NCI-H2081 treated with DMSO at 0.1 percent for 48 hours (cell line): ENCODE measurements at regions not wholly inside any gene's neighbourhood (a gene's known extent, or its start where the extent isn't known, plus 50 kb on each side); places are given as distances from the start of the nearest gene placed in this dataset.

ENCODE experiments used
- DNase-seq: peaks from one replicate; lab custom pipeline; 2025; lab: John Stamatoyannopoulos, UW

DNA sequence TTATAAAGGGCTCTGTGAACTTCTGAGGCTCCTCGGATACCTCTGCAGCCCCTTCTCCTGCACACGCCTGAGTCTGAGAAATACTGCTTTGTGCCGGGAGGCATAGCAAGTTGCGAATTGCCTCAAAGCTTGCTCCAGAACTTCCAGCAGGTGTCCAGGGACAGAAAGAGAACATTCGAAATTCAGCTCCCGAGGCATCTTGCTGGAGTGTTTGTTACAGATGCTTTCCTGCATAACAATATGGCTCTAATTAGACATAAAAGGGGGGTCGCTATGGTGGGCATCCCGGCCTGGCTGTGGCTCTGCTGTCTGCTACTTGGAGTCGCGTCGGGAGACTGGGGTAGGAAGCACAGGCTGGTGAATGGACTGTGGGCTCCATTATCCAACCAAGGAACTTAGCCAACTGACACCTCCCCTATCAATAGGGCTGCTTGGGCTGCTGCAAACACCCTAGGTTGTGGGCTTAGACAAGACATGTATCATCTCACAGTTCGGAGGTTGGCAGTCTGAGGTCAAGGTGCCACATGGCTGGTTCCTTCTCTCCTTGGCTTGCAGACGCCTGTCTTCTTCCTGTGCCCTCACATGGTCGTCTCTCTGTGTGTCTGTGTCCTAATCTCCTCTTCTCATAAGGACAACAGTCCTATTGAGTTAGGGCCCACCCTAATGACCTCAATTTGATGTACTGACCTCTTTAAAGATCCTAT is 607.0 kb downstream of the NPHP4 start:
- DNase-seq = no peak

DNA sequence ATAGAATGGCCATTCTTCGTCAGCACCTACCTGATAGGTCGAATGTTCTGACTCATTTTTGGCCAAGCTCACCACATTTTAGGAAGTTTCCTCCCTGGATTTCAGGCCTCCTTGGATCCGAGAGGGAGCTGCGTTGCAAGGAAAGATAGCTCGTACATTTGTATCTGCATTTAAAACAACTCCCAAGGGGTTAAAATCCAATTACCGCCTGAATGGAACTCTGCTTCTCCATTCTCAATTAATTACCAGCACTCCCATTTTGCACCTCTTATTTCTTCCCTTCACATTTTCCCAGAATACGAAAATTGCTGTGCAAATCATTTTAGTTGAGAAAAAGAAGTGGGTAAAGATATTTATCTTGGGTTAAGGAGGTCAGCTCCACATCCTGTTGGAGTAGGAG is 610.7 kb downstream of the NPHP4 start:
- no peak for DNase-seq

DNA sequence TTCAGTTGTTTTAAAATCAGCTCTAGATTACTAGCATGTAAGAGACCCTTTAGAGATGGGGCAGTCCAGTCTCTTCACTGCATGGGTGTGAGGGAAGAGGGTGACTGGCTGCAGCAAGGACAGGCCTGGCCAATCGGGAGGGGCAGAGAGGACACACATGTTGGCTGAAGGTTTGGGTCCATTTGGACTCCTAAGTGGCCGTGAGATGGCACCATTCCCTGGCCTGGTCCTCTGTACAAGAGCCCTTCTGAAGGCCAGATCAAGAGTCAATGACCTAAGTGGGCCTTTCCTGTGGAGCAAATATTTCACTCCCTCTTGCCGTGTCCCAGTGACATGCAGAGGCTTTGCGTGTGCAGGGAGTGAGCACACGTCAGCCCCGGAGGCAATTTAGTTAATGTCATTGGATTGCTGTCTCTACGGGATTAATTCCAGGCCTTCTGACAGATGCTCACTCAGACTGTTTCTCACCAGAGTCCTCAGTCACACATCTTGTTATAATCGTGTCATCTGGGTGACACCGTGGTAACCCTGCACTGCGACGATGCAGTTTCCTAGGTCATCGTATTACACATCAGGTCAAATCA is 613.0 kb downstream of the NPHP4 start:
- DNase-seq = no peak

DNA sequence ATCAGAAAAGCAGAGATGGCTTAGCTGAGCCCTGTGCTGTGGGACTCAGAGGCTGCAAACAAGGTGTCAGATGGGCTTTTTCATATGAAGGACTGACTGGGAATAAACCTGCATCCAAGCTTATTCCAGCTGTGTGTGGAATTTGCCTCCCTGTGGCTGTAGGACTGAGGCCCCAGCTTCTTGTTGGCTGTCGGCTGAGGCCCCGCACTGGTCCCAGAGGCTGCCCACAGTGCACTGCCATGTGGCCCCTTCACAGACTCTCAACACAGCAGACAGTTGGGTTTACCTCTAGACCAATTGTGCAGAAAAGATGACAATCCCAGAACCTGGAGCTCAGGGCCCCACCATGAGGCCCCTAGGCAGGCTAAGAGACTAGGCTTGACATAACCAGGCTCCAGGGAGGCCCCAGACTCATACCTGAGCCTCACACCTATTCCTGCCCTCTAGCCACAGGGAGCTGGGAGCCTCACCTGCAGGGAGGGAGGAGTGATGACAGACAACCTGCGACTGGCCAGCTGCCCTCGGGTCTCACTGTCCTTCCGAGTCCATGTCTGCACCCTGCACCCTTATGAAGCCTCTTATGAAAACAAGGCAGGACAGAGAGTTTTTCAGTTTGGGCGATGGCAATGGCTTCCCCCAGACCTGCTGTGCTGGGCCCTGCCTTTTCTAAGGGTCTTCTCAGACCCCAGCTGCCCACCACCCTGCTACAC is 615.5 kb downstream of the NPHP4 start:
- no peak for DNase-seq

DNA sequence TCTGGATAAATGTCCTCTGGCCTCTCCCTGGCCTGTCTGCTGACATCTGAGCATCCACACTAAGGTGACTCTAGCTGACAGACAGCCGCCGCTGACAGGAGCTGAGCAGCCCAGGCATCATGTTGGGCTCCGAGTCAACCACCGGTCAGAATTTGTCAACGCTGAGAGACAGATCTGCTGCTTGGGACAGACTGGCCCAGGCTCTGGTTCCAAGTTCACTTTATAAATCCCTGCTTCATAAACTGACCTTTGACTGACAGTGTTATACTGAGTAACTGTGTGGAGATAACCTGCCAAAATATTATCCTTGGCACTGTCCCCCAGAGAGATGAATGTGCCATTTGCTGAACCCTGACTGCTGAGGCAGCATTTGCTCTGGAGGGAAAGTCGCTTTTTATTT is 616.7 kb downstream of the NPHP4 start:
- DNase-seq = no peak

DNA sequence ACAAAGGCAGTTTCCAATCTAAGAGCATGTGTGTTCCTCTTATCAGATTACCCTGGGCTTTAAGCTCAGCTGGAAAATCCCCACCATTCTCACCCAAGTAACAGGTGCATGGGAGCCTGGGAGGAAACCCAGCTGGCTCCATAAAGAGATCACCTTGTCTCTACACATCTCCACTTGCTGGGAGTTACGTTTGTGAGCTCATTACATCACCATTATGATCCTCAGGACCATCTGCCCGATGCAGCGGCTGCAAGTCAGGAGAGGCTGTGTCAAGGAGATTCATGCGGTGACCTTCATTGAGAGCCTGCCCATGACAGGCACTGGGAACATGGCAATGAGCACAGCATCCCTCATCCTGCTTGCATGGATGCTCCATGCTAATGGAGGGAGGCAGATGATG is 618.0 kb downstream of the NPHP4 start:
- no peak for DNase-seq

DNA sequence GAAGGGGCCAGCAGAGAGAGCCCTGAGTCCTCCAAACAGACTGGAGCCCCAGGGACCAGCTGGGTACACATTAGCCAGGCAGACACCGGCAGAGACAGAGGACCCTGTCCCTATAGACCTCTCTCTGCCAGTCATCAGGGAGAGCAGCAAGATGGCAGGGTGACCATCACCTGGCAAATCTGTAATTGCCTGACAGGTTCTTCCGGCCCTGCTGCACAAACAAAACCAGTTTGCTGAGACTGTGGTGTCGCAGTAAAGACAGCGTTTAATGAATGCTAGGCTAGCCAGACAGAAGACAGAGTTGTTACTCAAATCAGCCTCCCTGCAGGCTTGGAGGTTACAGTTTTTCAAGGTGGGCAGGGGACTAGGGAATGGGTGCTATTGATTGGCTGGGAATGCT is 618.9 kb downstream of the NPHP4 start:
- DNase-seq = no peak

DNA sequence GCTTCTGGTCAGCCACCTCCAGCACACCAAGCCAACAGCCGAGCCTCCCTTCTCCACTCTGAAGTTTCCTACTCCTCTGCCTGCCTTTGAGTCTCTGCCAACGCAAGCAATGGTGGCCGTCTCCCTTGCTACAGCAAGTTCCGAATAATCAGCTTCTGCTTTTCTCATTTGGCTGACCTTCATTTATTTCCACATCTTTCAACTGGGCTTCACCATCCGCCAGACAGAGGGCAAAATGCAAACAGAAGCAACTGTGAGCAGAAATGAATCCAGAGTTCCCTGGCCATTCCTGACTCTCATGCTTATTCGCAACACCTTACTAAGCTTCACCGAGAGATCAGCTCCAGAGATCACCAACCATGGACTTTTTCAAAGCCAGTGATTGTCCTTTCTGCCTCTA is 621.0 kb downstream of the NPHP4 start:
- DNase-seq = no peak

DNA sequence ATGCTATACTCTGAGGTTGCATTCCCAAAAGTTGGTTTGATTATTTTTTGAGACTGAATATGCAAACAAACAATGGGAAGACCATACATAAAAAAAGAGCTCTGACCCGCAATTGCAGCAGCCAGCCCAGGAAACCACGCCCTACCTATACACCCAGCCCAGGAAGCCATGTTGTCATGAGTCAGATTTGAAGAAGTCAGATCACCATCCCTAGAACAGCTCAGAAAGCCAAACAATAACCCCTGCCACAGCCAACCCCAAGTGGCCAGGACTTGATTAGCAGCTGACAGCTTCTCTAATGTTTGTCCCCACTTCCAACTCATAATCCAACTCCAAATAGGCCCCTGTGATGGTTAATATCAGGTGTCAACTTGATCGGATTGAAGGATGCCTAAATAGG is 621.9 kb downstream of the NPHP4 start:
- no peak for DNase-seq

DNA sequence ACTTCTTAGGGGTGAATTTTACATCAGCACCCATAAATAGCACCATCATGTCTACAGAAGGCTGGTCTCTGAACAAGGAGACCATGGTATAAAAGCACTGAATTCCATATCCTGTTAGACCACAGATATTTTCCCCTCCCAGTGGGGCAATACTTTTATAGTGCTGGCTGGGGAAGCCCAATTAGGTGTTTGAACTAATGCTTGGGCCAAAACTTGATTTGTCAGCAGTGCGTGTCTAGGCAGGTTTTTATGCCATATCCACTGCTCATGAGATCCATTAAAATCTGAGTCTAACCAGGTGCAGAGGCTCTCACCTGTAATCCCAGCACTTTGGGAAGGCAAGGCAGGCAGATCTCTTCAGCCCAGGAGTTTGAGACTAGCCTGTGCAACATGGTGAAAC is 623.0 kb downstream of the NPHP4 start:
- no peak for DNase-seq

DNA sequence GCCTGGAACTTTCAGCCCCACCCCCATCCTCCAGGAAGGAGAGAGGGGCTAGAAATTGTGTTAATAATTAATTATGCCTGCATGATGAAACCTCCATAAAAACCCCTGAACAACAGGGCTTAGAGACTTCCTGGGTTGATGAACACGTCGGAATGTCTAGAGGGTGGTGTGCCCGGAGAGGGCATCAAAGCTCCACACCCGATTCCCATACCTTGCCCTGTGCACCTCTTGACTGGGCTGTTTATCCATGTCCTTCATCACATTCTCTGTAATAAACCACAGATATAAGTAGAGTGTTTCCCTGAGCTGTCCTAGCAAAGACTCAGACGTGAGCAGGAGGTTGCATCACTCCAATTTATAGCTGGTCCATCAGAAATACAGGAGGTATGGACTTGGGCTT is 624.0 kb downstream of the NPHP4 start:
- no peak for DNase-seq

DNA sequence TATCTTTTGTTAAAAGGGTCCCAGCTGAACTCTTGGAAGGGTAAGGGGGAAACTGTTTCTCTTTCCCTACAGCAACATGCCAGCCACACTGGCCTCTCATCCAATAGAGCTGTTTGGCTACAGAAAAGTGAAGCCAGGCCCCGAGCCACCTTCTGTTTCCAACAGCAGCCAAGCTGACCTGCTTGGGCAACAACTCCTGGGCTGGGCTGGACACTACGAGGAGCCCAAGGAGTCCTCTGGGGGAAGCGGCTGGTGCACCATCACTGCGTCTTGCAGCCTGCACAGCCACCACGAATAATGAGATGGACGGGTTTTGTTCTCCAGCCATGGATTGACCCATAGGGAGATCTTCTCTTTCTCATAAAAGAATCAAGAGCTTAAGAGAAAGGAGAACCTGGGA is 624.9 kb downstream of the NPHP4 start:
- no peak for DNase-seq

DNA sequence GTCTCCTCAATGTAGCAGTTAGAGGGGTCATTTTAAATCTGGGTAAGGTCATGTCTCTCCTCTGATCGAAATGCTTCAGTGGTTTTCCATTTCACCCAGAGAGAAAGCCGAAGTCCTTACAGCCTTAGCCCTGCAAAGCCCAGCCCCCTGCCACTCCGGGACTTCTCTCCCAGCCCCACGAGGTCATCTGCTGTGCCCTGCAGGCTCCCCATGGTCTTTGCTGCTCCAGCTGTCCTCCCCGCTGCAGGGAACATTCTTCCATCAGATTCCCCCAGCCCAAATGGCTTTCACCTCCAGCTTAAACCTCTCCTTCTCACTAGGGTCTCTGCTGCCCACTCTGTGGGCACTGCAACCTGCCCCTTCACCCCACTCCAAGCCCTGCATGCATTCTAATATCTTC is 626.5 kb downstream of the NPHP4 start:
- DNase-seq = no peak

DNA sequence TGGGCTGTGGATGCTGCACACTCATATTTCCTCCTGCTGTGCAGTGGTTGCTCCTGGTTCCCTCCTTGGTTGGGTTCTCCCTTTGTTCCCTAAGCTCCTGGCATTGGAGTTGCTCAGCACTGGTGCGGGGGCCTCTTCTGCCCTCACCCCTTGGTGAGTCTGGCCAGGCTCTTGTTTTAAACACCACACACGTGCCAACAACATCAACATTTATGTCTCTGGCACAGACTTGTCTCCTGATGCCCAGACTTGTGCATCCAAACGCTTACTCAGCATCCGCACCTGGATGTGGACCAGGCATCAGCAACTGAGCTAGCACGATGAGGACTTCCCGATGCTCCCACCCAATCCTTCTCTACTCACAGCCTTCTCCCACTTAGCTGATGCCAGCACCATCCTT is 627.6 kb downstream of the NPHP4 start:
- no peak for DNase-seq

DNA sequence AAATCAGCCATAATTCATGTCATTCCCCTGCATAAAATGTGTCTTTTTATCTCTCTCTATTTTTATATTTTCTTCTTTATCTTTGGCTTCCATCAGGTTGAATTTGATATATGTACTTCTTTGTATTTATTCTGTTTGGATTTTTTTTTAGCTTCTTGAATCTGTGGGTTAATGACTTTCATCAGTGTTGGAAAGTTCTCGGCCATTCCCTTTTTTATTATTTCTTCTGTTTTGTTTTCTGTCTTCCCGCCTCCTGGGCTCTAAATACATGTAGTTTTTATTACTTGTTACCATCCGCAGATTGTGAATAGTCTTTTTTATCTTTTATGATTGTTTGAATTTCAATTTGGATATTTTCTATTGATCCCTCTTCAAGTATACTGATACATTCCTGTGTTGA is 637.5 kb downstream of the NPHP4 start:
- no peak for DNase-seq

DNA sequence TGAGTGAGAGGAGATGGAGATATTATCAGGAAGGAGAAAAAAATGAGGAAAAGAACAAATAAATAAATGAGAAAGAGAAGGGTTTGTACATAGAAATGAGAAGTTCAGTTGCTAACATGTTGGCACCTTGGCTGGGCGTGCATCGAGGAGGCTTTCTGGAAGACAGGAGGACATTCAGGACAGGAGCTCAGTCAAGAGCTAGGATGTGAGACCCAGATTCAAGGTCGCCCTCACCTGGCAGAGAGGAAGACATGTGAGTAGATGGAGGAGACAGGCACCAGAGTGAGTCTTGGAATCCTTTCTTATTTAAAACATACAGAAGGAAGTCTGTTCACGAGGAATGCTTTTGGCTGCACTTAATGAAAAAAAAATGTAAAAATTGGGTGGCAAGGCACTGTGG is 640.9 kb downstream of the NPHP4 start:
- no peak for DNase-seq

DNA sequence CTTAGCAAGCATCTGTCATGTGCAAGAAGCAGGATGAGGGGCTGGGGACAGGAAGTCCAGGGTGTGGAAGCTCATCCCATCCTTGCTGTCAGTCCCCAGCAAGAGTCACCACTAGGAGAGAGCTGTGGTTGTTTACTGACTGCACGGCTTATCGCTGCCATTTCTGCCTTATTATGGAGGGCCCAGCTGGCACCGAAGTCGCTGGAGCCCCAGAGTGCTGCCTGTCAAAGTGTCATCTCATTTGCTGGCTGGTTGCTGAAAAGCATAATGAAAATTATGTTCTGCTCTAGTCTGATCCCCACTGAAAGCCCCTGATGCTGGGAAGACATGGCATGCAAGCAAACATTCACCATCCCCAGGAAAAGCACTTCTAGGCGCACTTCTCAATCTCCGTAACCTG is 642.7 kb downstream of the NPHP4 start:
- DNase-seq = no peak

DNA sequence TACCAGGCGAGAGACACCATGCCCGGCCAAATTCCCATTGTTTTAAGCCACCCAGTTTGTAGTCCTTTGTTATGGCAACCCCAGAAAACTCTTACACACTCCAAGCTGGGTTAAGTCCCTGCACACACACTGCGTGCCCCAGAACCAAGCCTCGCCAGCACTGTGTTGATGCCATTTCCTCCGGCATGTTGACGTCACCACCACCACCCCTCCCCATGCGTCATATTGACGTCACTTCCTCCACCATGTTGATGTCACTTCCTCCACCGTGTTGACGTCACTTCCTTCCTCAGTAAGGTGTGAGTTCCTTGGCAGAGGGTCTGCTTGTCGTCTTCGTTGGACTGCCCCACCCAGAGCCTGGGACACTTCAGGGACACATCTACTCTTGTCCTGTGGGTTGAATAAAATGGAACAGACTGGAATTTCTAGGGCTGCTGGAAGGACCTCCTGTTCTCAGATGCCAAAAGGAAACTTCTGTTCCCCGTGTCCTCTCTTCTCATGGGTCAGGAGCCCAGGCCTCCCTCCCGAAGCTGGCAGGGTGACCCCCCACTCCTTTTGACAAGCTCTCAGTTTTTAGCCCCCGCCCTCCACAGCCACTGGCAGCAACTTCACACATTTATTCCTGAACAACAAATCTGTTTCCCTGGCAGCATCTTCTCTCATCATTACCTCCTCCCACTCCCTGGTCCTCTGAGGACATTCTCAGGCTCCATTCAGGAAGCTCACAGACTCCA is 643.3 kb downstream of the NPHP4 start:
- DNase-seq = no peak

DNA sequence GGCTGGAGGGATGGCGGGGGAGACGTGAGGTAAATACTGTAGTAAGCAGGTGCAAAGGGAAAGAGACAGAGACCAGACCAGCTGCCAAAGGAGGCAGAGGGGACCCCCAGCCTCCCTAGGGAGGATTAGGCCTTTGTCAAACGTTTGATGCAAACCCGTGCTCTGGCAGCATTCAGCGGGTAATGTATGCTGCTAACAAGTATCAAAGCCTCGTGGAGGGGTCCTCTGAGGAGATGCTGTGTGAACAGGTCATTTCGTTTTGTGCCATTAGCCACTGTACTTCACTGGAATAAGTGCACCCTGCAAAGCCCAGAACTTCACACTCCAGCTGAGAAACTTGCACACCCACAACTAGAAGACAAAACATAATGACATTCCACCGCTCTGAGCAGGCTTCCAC is 644.5 kb downstream of the NPHP4 start:
- DNase-seq = no peak

DNA sequence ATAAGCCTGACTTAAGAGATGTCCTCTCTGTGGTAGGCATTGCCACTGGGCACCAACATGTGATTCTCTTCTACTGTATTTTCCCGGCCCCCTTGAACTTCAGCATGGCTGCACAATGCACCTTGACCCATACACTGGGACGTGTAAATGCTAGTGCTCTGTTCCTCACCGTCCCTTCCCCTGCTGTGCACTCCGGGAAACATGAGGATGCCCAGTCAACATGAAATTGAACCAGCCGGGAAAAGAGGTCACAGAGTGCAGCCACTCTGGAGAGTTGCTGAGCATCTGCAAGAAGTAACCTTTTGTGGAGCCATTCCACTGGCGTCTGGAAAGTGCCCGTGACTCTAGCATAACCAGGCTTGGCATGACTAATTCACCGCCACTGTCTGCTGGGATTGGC is 646.7 kb downstream of the NPHP4 start:
- no peak for DNase-seq

DNA sequence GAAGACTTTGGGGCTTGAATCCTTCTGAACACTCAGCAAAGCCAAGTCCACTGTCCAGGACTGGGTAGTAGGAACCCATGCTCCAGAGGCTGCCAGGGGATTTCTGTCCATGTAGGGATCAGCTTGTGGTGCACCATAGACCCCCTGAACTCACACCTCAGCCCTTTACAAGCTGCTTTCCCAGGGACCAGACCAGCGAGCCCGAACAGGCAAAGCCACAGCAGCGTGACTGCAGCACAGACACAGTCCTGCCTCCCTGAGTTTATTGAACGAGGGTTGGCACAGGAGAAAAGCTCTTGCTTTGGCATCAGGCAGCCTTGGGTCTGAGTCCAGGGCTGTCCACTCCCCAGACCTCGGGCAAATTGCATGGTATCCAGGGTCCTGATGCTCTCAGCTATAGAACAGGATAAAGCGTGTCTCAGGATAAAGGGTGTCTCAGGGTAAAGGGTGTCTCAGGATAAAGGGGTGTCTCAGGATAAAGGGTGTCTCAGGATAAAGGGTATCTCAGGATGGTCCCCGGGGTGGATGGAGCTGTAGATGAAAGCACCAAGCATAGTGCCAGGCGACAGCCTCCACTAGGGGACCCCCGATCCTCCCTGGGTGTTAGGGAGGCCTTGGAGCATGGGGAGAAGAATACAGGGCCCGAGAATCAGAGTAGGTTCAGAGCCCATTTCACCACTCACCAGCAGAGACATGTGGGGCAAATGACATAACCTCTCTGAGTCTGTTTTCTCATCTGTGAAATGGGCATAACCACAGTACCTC is 648.8 kb downstream of the NPHP4 start:
- no peak for DNase-seq

DNA sequence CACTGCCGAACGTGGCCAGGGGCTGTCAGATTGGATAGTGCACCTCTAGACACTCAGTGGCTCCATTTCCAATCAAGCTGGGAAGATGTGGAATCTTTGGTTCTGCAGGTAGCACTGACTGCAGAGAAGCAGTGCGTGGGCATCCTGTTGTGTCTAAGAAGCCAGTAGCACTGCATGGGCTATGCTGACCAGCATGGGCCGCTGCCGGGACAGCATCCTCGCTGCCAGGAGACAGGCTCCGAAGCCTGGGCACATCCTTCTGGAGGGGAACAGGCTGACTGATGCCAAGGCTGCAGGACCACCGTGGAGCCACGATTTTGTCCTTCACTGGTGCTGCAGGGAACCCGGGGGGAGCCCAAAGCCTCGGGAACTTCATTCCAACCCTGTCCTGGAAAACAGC is 649.4 kb downstream of the NPHP4 start:
- no peak for DNase-seq
